ENCODE measurements at regions not wholly inside any gene's neighbourhood (a gene's known extent, or its start where the extent isn't known, plus 50 kb on each side); places are given as distances from the start of the nearest gene placed in this dataset.

- ATAC-seq (no peak), DNase-seq (no peak)
- peaks cover 0 to 33% (median 13%) of the 10 kb centered on the region in 9 donors for H3K4me1 ChIP-seq
- H3K27ac ChIP-seq, result no peak overlapping the region
- peaks cover 0 to 13% (median 0%) of the 10 kb centered on the region in 7 donors for H3K27me3 ChIP-seq
- no peaks in the 10 kb centered on the region for H3K36me3 ChIP-seq
- H3K4me3 ChIP-seq, result no peak overlapping the region
- intact Hi-C loops (cut with DNase I), result loop anchor here in 5 of 10 donors (5.0 to 10.0 kb wide), 4 partner anchors 91 to 374 kb away; partner anchors contain the start of gene NR4A3 (in 2 of the 5)
- peaks cover 0 to 6% (median 0%) of the 10 kb centered on the region in 11 donors for H3K9me3 ChIP-seq
- no peak for TF ChIP-seq CTCF (IDR thresholded peaks at IDR 0.05)
These were observed 225.9 kb downstream of the SEC61B start for GRCh38 chr9:99447951-99448350.

DNA sequence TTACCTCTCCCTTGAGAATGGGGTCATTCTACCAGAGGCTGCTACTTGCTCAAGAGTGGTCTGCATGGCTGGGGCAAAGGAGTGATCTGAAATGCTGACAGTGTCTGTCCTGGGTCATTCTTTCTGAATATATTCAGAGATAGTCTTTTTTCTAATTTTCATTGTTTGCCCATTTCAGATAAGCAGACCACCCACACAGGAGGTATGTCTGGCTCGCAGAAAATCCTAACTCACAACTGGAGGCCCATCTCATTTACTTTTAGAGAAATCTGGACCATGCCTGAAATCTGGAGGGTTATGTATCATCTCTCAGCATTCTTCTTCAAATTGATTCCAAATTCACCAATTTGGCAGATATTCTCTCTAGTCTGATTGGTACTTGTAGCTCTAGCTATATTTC, 227.6 kb downstream of the SEC61B start:
- no peak for DNase-seq
- no peak for TF ChIP-seq CTCF (IDR thresholded peaks at IDR 0.05)
- no peak overlapping the region for H3K27ac ChIP-seq
- WGBS, 2 donors, result 81 to 87% methylated on average over 1 of the region's 1 CpG
- H3K4me1 ChIP-seq, result peaks cover 0 to 26% (median 12%) of the 10 kb centered on the region in 9 donors
- no peak for ATAC-seq
- intact Hi-C loops (cut with DNase I), result loop anchor here in 6 of 10 donors (5.0 to 10.0 kb wide), 4 partner anchors 92 to 373 kb away; partner anchors contain the start of gene NR4A3 (in 3 of the 6)
- peaks cover 0 to 13% (median 0%) of the 10 kb centered on the region in 7 donors for H3K27me3 ChIP-seq
- no peaks in the 10 kb centered on the region for H3K36me3 ChIP-seq
- H3K9me3 ChIP-seq, result peaks cover 0 to 6% (median 0%) of the 10 kb centered on the region in 11 donors
- H3K4me3 ChIP-seq, result no peak overlapping the region

- Histone ChIP-seq H3K4me3 (no peak overlapping the region), H3K27me3 (peaks cover 0 to 13% (median 0%) of the 10 kb centered on the region in 7 donors), H3K27ac (peak overlapping the region in 8 of 10 donors; percentile 53 to 79 (median 63)), H3K36me3 (no peaks in the 10 kb centered on the region), H3K4me1 (peaks cover 0 to 15% (median 4%) of the 10 kb centered on the region in 9 donors), H3K9me3 (peaks cover 0 to 6% (median 0%) of the 10 kb centered on the region in 11 donors)
- WGBS, 2 donors, result 27 to 44% methylated on average over 4 of the region's 4 CpGs
- DNase-seq (peak; percentile 17 to 67), ATAC-seq (peak; percentile 84 to 99 (median 97))
- TF ChIP-seq CTCF (IDR thresholded peaks at IDR 0.05), result no peak
- intact Hi-C loops (cut with DNase I), result loop anchor here in 2 of 10 donors (5.0 kb wide), 2 partner anchors 111 to 371 kb away; partner anchors contain the start of gene NR4A3 (in 1 of the 2)
These were observed 229.1 kb downstream of the SEC61B start for GRCh38 chr9:99451112-99451606.

- no peak for DNase-seq
- WGBS, 2 donors, result 56 to 60% methylated on average over 2 of the region's 2 CpGs
- no peaks in the 10 kb centered on the region for H3K36me3 ChIP-seq
- no peaks in the 10 kb centered on the region for H3K9me3 ChIP-seq
- TF ChIP-seq CTCF (IDR thresholded peaks at IDR 0.05), result no peak
- peaks cover 0 to 2% (median 0%) of the 10 kb centered on the region in 7 donors for H3K27me3 ChIP-seq
- no peaks in the 10 kb centered on the region for H3K4me1 ChIP-seq
- no peak overlapping the region for H3K4me3 ChIP-seq
- intact Hi-C loops (cut with DNase I), result no loop called here
- H3K27ac ChIP-seq, result no peak overlapping the region
- no peak for ATAC-seq
These were observed 235.3 kb downstream of the SEC61B start for GRCh38 chr9:99457406-99457805.
